Keratinocyte (primary cell): ENCODE measurements at regions not wholly inside any gene's neighbourhood (a gene's known extent, or its start where the extent isn't known, plus 50 kb on each side); places are given as distances from the start of the nearest gene placed in this dataset.

Experiments used
- DNase-seq: peaks from one replicate; pipeline ENCODE4 v3.0.0-alpha.2; 2011; ENCODE audit warnings: low read depth, missing footprints, low spot score
- FAIRE-seq: peaks from 2 replicates; lab custom pipeline; 2011; peaks lifted over from hg19 to GRCh38; lab: Jason Lieb, UNC
- H2AFZ ChIP-seq: 2 replicates; pipeline ENCODE4 v1.6.0; 2012; ENCODE audit warnings: low read length, control low read depth, inconsistent platforms; ENCODE audit not compliant: control insufficient read depth
- H3K27ac ChIP-seq: 2 replicates; pipeline ENCODE4 v1.5.1; 2011; ENCODE audit warnings: low read length; ENCODE audit not compliant: control insufficient read depth, insufficient read depth
- H3K27me3 ChIP-seq: 3 replicates; pipeline ENCODE4 v1.6.0; 2011; ENCODE audit warnings: low read length; ENCODE audit not compliant: control insufficient read depth, insufficient read depth; ENCODE audit errors: extremely low read depth
- H3K36me3 ChIP-seq, 2 experiments: 2 replicates in 1 of 2; 3 replicates in 1 of 2; pipeline ENCODE4 v1.5.1; 2011; ENCODE audit warnings: low read length in 2 of 2, mild to moderate bottlenecking in 1 of 2; ENCODE audit not compliant: control insufficient read depth in 2 of 2, insufficient read depth in 2 of 2; ENCODE audit errors: extremely low read depth in 1 of 2
- H3K4me1 ChIP-seq: 3 replicates; pipeline ENCODE4 v1.5.1; 2011; ENCODE audit warnings: low read length; ENCODE audit not compliant: control insufficient read depth, insufficient read depth; ENCODE audit errors: extremely low read depth
- H3K4me2 ChIP-seq: 3 replicates; pipeline ENCODE4 v1.6.0; 2011; ENCODE audit warnings: low read depth, low read length; ENCODE audit not compliant: control insufficient read depth, insufficient read depth; ENCODE audit errors: extremely low read depth
- H3K4me3 ChIP-seq, 3 experiments: fragments of 200-600 bp in 1 of 3; sonication (generic) in 1 of 3; 2 replicates in 2 of 3; 3 replicates in 1 of 3; pipeline ENCODE4 v1.5.1; 2011 to 2016; ENCODE audit warnings: low read length in 3 of 3, mild to moderate bottlenecking in 3 of 3, control low read depth in 2 of 3, inconsistent platforms in 1 of 3, low read depth in 1 of 3, mixed read lengths in 1 of 3, mixed run types in 1 of 3, moderate library complexity in 1 of 3; ENCODE audit not compliant: control insufficient read depth in 2 of 3, insufficient read depth in 2 of 3; ENCODE audit errors: extremely low read depth in 1 of 3
- H3K79me2 ChIP-seq: 2 replicates; pipeline ENCODE4 v1.6.0; 2012; ENCODE audit warnings: low read length; ENCODE audit not compliant: control insufficient read depth, insufficient read depth
- H3K9ac ChIP-seq: 3 replicates; pipeline ENCODE4 v1.6.0; 2011; ENCODE audit warnings: low read length; ENCODE audit not compliant: control insufficient read depth, insufficient read depth; ENCODE audit errors: extremely low read depth
- H3K9me1 ChIP-seq: 3 replicates; pipeline ENCODE4 v1.6.0; 2011; ENCODE audit warnings: low read length; ENCODE audit not compliant: control insufficient read depth, insufficient read depth; ENCODE audit errors: extremely low read depth
- H3K9me3 ChIP-seq: 2 replicates; pipeline ENCODE4 v1.5.1; 2012; ENCODE audit warnings: low read depth, low read length; ENCODE audit not compliant: control insufficient read depth
- H4K20me1 ChIP-seq: 3 replicates; pipeline ENCODE4 v1.6.0; 2011; ENCODE audit warnings: low read length; ENCODE audit not compliant: control insufficient read depth, insufficient read depth; ENCODE audit errors: extremely low read depth
- EZH2 ChIP-seq: IDR thresholded peaks from one replicate; pipeline ENCODE4 v1.6.1; 2012; ENCODE audit warnings: inconsistent platforms, mild to moderate bottlenecking, low read length, moderate library complexity
- dilution Hi-C: fragments of 300-500 bp; cut with MboI; formaldehyde crosslinking; loops from one replicate; pipeline ENCODE4 v1.7.0; 2020; ENCODE audit warnings: low sequenced_read_pairs; ENCODE audit not compliant: extremely low pct_ligation_motif_present
- TF ChIP-seq, protein P1 (sequence below), 3 experiments: IDR thresholded peaks in 1 of 3; conservative IDR thresholded peaks in 1 of 3; optimal IDR thresholded peaks in 1 of 3; 2 replicates in 2 of 3; 3 replicates in 1 of 3; pipeline versions ENCODE3 to v1.5.1; 2011; ENCODE audit warnings: low read length in 3 of 3, mild to moderate bottlenecking in 3 of 3, moderate library complexity in 2 of 3, control low read depth in 1 of 3, inconsistent platforms in 1 of 3; ENCODE audit not compliant: insufficient read depth in 2 of 3; ENCODE audit errors: extremely low read depth in 1 of 3

GRCh38 chr2:16608661-16609643 is 56.7 kb downstream of the CYRIA start:
- H3K79me2 ChIP-seq: no peaks in the 10 kb centered on the region
- H3K36me3 ChIP-seq: no peaks in the 10 kb centered on the region
- H3K4me2 ChIP-seq: peak overlapping the region; percentile 98
- FAIRE-seq: peak; percentile 52
- no peaks in the 10 kb centered on the region for H3K9me1 ChIP-seq
- peak overlapping the region; percentile 19 to 58 (median 57) for H3K4me3 ChIP-seq
- H3K4me1 ChIP-seq: peaks cover 8% of the 10 kb centered on the region
- dilution Hi-C loops: no loop called here
- DNase-seq: peak; percentile 58
- peak overlapping the region; percentile 87 for H2AFZ ChIP-seq
- no peaks in the 10 kb centered on the region for H3K27me3 ChIP-seq
- no peaks in the 10 kb centered on the region for H3K9me3 ChIP-seq
- no peak overlapping the region for H3K9ac ChIP-seq
- H3K27ac ChIP-seq: no peak overlapping the region
- TF ChIP-seq, protein P1, sequence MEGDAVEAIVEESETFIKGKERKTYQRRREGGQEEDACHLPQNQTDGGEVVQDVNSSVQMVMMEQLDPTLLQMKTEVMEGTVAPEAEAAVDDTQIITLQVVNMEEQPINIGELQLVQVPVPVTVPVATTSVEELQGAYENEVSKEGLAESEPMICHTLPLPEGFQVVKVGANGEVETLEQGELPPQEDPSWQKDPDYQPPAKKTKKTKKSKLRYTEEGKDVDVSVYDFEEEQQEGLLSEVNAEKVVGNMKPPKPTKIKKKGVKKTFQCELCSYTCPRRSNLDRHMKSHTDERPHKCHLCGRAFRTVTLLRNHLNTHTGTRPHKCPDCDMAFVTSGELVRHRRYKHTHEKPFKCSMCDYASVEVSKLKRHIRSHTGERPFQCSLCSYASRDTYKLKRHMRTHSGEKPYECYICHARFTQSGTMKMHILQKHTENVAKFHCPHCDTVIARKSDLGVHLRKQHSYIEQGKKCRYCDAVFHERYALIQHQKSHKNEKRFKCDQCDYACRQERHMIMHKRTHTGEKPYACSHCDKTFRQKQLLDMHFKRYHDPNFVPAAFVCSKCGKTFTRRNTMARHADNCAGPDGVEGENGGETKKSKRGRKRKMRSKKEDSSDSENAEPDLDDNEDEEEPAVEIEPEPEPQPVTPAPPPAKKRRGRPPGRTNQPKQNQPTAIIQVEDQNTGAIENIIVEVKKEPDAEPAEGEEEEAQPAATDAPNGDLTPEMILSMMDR (optimal IDR thresholded peaks at IDR 0.05 in 1 of 3, IDR thresholded peaks at IDR 0.05 in 1 of 3, conservative IDR thresholded peaks at IDR 0.05 in 1 of 3; ENCODE audit: extremely low read depth in 1 of 3, insufficient read depth in 2 of 3, low read length in 3 of 3): peak; percentile 84 to 96 (median 91)
- no peak for TF ChIP-seq EZH2
- no peaks in the 10 kb centered on the region for H4K20me1 ChIP-seq

- dilution Hi-C loops: no loop called here
- H3K36me3 ChIP-seq: no peaks in the 10 kb centered on the region
Observed at GRCh38 chr2:16607301-16607700, 58.3 kb downstream of the CYRIA start.

More at GRCh38 chr2:16607301-16607700, 58.3 kb downstream of the CYRIA start:
- Histone ChIP-seq H4K20me1 (no peaks in the 10 kb centered on the region), H3K4me2 (no peak overlapping the region), H3K9me1 (no peaks in the 10 kb centered on the region), H3K27me3 (no peaks in the 10 kb centered on the region), H3K4me3 (no peak overlapping the region), H3K9ac (no peak overlapping the region), H3K4me1 (peaks cover 8% of the 10 kb centered on the region), H2AFZ (no peak overlapping the region), H3K27ac (no peak overlapping the region), H3K79me2 (no peaks in the 10 kb centered on the region), H3K9me3 (no peaks in the 10 kb centered on the region)
- FAIRE-seq (no peak), DNase-seq (no peak)
- TF ChIP-seq, protein P1 (optimal IDR thresholded peaks at IDR 0.05 in 1 of 3, IDR thresholded peaks at IDR 0.05 in 1 of 3, conservative IDR thresholded peaks at IDR 0.05 in 1 of 3; ENCODE audit: extremely low read depth in 1 of 3, insufficient read depth in 2 of 3, low read length in 3 of 3): no peak
- TF ChIP-seq EZH2: no peak
